MCF 10A (cell line): ENCODE measurements at regions not wholly inside any gene's neighbourhood (a gene's known extent, or its start where the extent isn't known, plus 50 kb on each side); places are given as distances from the start of the nearest gene placed in this dataset.
A peak's percentile ranks its signal among the peaks of the same experiment; 100 is the strongest.

ENCODE experiments used
- BruUV-seq: library from RNA; stranded (reverse); fragments of 400-500 nt; replicated peaks from 2 replicates; lab custom pipeline; 2021; lab: Mats Ljungman, UMichigan
- CTCF ChIA-PET: fragments of 300-600 bp; sonication (Branson Sonifier 250); formaldehyde crosslinking; extraction: SDS; loops from one replicate; lab custom pipeline; 2021; ENCODE audit warnings: antibody characterized with exemption, inconsistent platforms; lab: Yijun Ruan, JAX
- POLR2A ChIA-PET: fragments of 300-600, 350-650 bp; sonication (Branson Sonifier 250); formaldehyde crosslinking; extraction: SDS; loops from one replicate; lab custom pipeline; 2020; ENCODE audit warnings: antibody characterized with exemption, inconsistent platforms; lab: Yijun Ruan, JAX
- DNase-seq: peaks from one replicate; pipeline ENCODE4 v3.0.0-alpha.2; 2018; ENCODE audit not compliant: unreplicated experiment
- H3K27ac Mint-ChIP-seq: one replicate; pipeline ENCODE4 v1.8.0; 2022; ENCODE audit warnings: mild to moderate bottlenecking, low read depth, mixed read lengths; ENCODE audit not compliant: unreplicated experiment
- H3K27me3 Mint-ChIP-seq: one replicate; pipeline ENCODE4 v1.8.0; 2022; ENCODE audit warnings: mixed read lengths; ENCODE audit not compliant: insufficient read depth, unreplicated experiment
- H3K36me3 Mint-ChIP-seq: one replicate; pipeline ENCODE4 v1.8.0; 2022; ENCODE audit warnings: mild to moderate bottlenecking, moderate library complexity, mixed read lengths; ENCODE audit not compliant: insufficient read depth, unreplicated experiment
- H3K4me1 Mint-ChIP-seq: one replicate; pipeline ENCODE4 v1.8.0; 2022; ENCODE audit warnings: mixed read lengths; ENCODE audit not compliant: insufficient read depth, unreplicated experiment
- H3K4me3 Mint-ChIP-seq: one replicate; pipeline ENCODE4 v1.8.0; 2022; ENCODE audit warnings: mild to moderate bottlenecking, moderate library complexity, mixed read lengths; ENCODE audit not compliant: unreplicated experiment
- H3K9me3 Mint-ChIP-seq: one replicate; pipeline ENCODE4 v1.8.0; 2022; ENCODE audit warnings: mixed read lengths; ENCODE audit not compliant: unreplicated experiment
- CTCF ChIP-seq: fragments of 200-600 bp; IDR thresholded peaks from one replicate; pipeline ENCODE4 v1.8.0; 2022; ENCODE audit warnings: antibody characterized with exemption, mild to moderate bottlenecking; ENCODE audit not compliant: unreplicated experiment
- intact Hi-C: fragments of 100-400 bp; cut with micrococcal nuclease; formaldehyde crosslinking; loops from 2 replicates; pipeline ENCODE4 v1.14.1; 2022

GRCh38 chr10:131536676-131537075, 225.2 kb upstream of the TCERG1L start:
- no peaks in the 10 kb centered on the region for H3K4me1 Mint-ChIP-seq
- no peaks in the 10 kb centered on the region for H3K27me3 Mint-ChIP-seq
- no peak for TF ChIP-seq CTCF
- peaks cover 36% of the 10 kb centered on the region for H3K9me3 Mint-ChIP-seq
- no peaks in the 10 kb centered on the region for H3K36me3 Mint-ChIP-seq
- ChIA-PET CTCF (no interaction called here), POLR2A (interaction anchor here (0.6 kb wide), 1 partner anchor 224 kb away, joined by 4 read pairs; no protein-coding TSS in a partner anchor)
- no TSS peak for BruUV-seq
- no peak overlapping the region for H3K27ac Mint-ChIP-seq
- intact Hi-C loops, result no loop called here
- DNase-seq, result no peak
- H3K4me3 Mint-ChIP-seq, result no peak overlapping the region

- no TSS peak for BruUV-seq
- Mint-ChIP-seq H3K36me3 (no peaks in the 10 kb centered on the region), H3K27me3 (no peaks in the 10 kb centered on the region), H3K4me1 (no peaks in the 10 kb centered on the region), H3K9me3 (peaks cover 42% of the 10 kb centered on the region), H3K4me3 (no peak overlapping the region), H3K27ac (no peak overlapping the region)
- no peak for TF ChIP-seq CTCF
- DNase-seq, result no peak
- POLR2A ChIA-PET, result interaction anchor here (0.6 kb wide), 1 partner anchor 224 kb away, joined by 4 read pairs; no protein-coding TSS in a partner anchor
- intact Hi-C loops, result no loop called here
- CTCF ChIA-PET, result no interaction called here
Observed at GRCh38 chr10:131537281-131537680, 225.8 kb upstream of the TCERG1L start.

- ChIA-PET POLR2A (no interaction called here), CTCF (interaction anchor here (1.6 kb wide), 1 partner anchor 11 kb away, joined by 3 read pairs; no protein-coding TSS in a partner anchor)
- Mint-ChIP-seq H3K4me3 (no peak overlapping the region), H3K27me3 (no peaks in the 10 kb centered on the region), H3K27ac (no peak overlapping the region), H3K4me1 (no peaks in the 10 kb centered on the region), H3K9me3 (peaks cover 37% of the 10 kb centered on the region), H3K36me3 (no peaks in the 10 kb centered on the region)
- intact Hi-C loops, result no loop called here
- no TSS peak for BruUV-seq
- TF ChIP-seq CTCF, result no peak
- no peak for DNase-seq
Observed at GRCh38 chr10:131544495-131544894, 233.0 kb upstream of the TCERG1L start.

- ChIA-PET POLR2A (no interaction called here), CTCF (interaction anchor here (0.6 kb wide), 3 partner anchors 74 to 870 kb away, joined by 3 read pairs; no protein-coding TSS in a partner anchor)
- no peak for TF ChIP-seq CTCF
- peak; percentile 10 for DNase-seq
- Mint-ChIP-seq H3K9me3 (peaks cover 30% of the 10 kb centered on the region), H3K4me3 (no peak overlapping the region), H3K27me3 (no peaks in the 10 kb centered on the region), H3K36me3 (no peaks in the 10 kb centered on the region), H3K4me1 (no peaks in the 10 kb centered on the region), H3K27ac (no peak overlapping the region)
- no TSS peak for BruUV-seq
- intact Hi-C loops, result no loop called here
Observed at GRCh38 chr10:131546086-131546810, 234.7 kb upstream of the TCERG1L start.
